HFFc6 (cell line): ENCODE measurements at regions not wholly inside any gene's neighbourhood (a gene's known extent, or its start where the extent isn't known, plus 50 kb on each side); places are given as distances from the start of the nearest gene placed in this dataset.
"Not testable (repeated sequence)": the region's sequence is repeated elsewhere in the genome, so short reads cannot be mapped to it uniquely, and the experiment has no call there.

ENCODE experiments used
- DNase-seq: peaks from one replicate; pipeline ENCODE4 v3.0.0-alpha.2; 2018
- H3K27ac Mint-ChIP-seq: 2 replicates; pipeline ENCODE4 v1.8.0; 2020; ENCODE audit warnings: mild to moderate bottlenecking, mixed read lengths
- H3K27me3 Mint-ChIP-seq: 2 replicates; pipeline ENCODE4 v1.8.0; 2021; ENCODE audit warnings: mild to moderate bottlenecking, moderate library complexity, mixed read lengths; ENCODE audit not compliant: insufficient read depth
- H3K36me3 Mint-ChIP-seq: 2 replicates; pipeline ENCODE4 v1.8.0; 2021; ENCODE audit warnings: low read depth, mixed read lengths
- H3K4me1 Mint-ChIP-seq: 2 replicates; pipeline ENCODE4 v1.8.0; 2020; ENCODE audit warnings: low read depth, mixed read lengths
- H3K4me3 Mint-ChIP-seq: 2 replicates; pipeline ENCODE4 v1.8.0; 2020; ENCODE audit warnings: mild to moderate bottlenecking, moderate library complexity, mixed read lengths
- H3K9me3 Mint-ChIP-seq: 2 replicates; pipeline ENCODE4 v1.8.0; 2020; ENCODE audit warnings: mild to moderate bottlenecking, mixed read lengths
- CTCF ChIP-seq: fragments of 200-600 bp; sonication (generic); IDR thresholded peaks from 2 replicates; pipeline ENCODE4 v1.5.0; 2021; ENCODE audit warnings: antibody characterized with exemption, mild to moderate bottlenecking

- not testable (repeated sequence) for H3K9me3 Mint-ChIP-seq, H3K27me3 Mint-ChIP-seq, H3K4me1 Mint-ChIP-seq, DNase-seq, H3K4me3 Mint-ChIP-seq, H3K27ac Mint-ChIP-seq, H3K36me3 Mint-ChIP-seq
Observed at GRCh38 chr16:88266935-88267551, 115.7 kb upstream of the ZNF469 start.

DNA sequence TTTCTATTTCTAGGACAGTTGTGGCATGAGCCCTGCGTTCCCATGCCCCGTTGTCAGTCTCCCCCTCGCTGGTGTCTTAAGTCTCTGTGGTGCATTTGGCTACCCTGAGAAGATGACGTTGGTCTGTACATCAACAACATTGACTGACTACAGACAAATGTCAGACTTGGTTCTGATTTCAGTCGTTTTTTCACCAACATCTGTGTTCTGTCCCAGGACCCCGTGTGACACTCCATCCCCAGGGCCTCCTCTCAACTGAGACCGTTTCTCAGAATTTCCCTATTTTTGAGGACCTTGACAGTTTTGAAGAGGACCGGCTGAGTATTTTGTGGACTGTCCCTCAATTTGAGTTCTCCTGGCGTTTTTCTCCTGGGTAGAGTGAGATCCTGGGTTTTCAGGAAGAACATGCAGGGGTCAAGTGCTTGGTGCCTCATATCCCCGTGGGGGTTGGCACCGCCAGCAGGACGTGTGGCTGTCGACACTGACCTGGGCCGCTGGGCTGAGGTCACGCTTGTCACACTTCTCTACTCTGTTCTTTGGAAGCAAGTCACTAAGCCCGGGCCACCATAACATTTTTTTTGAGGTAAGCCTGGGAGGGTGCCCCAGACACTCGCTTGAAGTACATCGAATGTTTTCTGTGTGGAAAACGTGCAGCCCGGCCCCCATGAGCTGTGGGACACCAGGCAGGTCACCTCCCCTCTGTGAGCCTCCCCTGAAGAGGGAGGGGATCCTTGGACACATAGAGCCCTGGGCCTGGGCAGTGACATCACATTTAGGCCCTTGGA, 114.4 kb upstream of the ZNF469 start:
- H3K4me1 Mint-ChIP-seq, DNase-seq, H3K4me3 Mint-ChIP-seq, H3K27ac Mint-ChIP-seq, H3K27me3 Mint-ChIP-seq, H3K36me3 Mint-ChIP-seq, H3K9me3 Mint-ChIP-seq: not testable (repeated sequence)

- DNase-seq: peak; percentile 13
- H3K36me3 Mint-ChIP-seq, H3K27me3 Mint-ChIP-seq, H3K27ac Mint-ChIP-seq, H3K9me3 Mint-ChIP-seq, H3K4me3 Mint-ChIP-seq: not testable (repeated sequence)
- peaks cover 15% of the 10 kb centered on the region for H3K4me1 Mint-ChIP-seq
Observed at GRCh38 chr16:88270171-88270790, 112.5 kb upstream of the ZNF469 start.

- H3K9me3 Mint-ChIP-seq, H3K4me3 Mint-ChIP-seq, H3K27me3 Mint-ChIP-seq, H3K36me3 Mint-ChIP-seq, H3K27ac Mint-ChIP-seq, DNase-seq: not testable (repeated sequence)
- peaks cover 15% of the 10 kb centered on the region for H3K4me1 Mint-ChIP-seq
Observed at GRCh38 chr16:88271296-88271695, 111.5 kb upstream of the ZNF469 start.

DNA sequence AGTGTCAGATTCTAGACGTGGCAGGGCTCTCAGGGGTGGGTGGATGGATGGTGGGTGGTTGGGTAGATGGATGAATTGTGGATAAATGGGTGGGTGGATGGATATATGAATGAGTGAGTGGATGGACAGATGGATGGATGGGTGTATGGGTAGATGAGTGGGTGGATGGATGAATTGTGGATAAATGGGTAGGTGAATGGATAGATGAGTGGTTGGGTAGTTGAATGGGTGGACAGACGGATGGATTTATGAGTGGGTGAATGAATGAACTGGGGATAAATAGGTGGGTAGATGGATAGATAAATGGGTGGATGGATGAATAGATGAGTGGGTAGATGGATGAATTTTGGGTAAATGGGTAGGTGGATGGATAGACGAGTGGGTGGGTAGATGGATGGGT, 111.0 kb upstream of the ZNF469 start:
- peaks cover 15% of the 10 kb centered on the region for H3K4me1 Mint-ChIP-seq
- not testable (repeated sequence) for H3K27me3 Mint-ChIP-seq, H3K27ac Mint-ChIP-seq, DNase-seq, H3K36me3 Mint-ChIP-seq, H3K4me3 Mint-ChIP-seq, H3K9me3 Mint-ChIP-seq

GRCh38 chr16:88272437-88272836, 110.3 kb upstream of the ZNF469 start:
- not testable (repeated sequence) for H3K9me3 Mint-ChIP-seq, H3K27ac Mint-ChIP-seq, H3K36me3 Mint-ChIP-seq, H3K4me3 Mint-ChIP-seq, H3K27me3 Mint-ChIP-seq, DNase-seq
- peaks cover 15% of the 10 kb centered on the region for H3K4me1 Mint-ChIP-seq

- peak; percentile 28 for DNase-seq
- Mint-ChIP-seq H3K27ac (peak overlapping the region; percentile 76), H3K4me3 (peak overlapping the region; percentile 58), H3K4me1 (peaks cover 15% of the 10 kb centered on the region)
- H3K36me3 Mint-ChIP-seq, H3K9me3 Mint-ChIP-seq, H3K27me3 Mint-ChIP-seq: not testable (repeated sequence)
Observed at GRCh38 chr16:88274126-88274750, 108.5 kb upstream of the ZNF469 start.

- H3K27ac Mint-ChIP-seq: peak overlapping the region; percentile 76
- peak overlapping the region; percentile 58 for H3K4me3 Mint-ChIP-seq
- peaks cover 8% of the 10 kb centered on the region; the same call in 1 of the 2 replicates for H3K9me3 Mint-ChIP-seq
- peaks cover 15% of the 10 kb centered on the region for H3K4me1 Mint-ChIP-seq
- H3K36me3 Mint-ChIP-seq: no peaks in the 10 kb centered on the region; the same call in 1 of the 2 replicates
- no peak for TF ChIP-seq CTCF
- no peak for DNase-seq
- H3K27me3 Mint-ChIP-seq: no peaks in the 10 kb centered on the region
Observed at GRCh38 chr16:88274847-88275246, 107.9 kb upstream of the ZNF469 start.

DNA sequence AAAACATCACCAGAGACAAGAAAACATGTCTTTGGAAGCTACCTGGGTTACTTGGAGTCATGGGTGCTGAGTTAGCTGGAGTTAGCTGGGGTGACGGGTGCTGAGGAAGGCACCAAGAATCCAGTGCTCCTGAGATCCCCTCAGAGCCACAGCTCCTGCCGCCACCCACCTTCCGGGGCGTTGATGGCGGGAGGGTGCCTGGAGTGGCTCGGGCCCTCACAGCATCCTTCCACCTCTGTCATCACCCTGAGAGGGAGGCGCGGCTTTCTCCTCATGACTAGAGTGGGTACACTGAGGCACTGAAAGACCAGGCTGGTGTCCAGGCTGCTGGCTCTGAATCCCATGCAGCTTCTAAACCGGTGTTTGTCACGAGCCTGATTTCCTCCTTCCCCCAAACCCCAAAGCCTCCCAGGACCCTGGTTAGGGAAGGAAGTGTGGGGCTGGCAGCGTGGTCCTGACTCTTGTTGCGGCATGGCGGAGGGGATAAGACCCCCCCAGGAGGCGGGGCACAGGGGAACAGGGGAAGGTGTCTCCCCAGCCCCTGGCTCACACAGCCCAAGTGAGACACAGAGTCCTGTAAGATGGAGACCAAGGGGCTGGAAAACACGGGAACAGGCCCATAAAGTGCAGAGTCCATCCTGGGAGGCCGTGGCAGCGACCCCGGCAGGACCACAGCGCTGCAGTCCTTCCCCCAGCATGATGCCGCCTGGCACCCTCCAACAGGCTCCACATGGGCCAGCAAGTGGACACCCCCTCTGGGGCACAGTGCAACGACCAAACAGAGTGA, 107.2 kb upstream of the ZNF469 start:
- not testable (repeated sequence) for H3K27ac Mint-ChIP-seq

GRCh38 chr16:88276123-88276588, 106.6 kb upstream of the ZNF469 start:
- not testable (repeated sequence) for H3K9me3 Mint-ChIP-seq, H3K27ac Mint-ChIP-seq, H3K4me3 Mint-ChIP-seq, H3K27me3 Mint-ChIP-seq, DNase-seq, H3K36me3 Mint-ChIP-seq
- peaks cover 15% of the 10 kb centered on the region for H3K4me1 Mint-ChIP-seq

More for the DNA sequence above, 107.2 kb upstream of the ZNF469 start:
- not testable (repeated sequence) for DNase-seq, H3K36me3 Mint-ChIP-seq, H3K27me3 Mint-ChIP-seq, H3K9me3 Mint-ChIP-seq
- H3K4me3 Mint-ChIP-seq: peak overlapping the region; percentile 58; the same call in 1 of the 2 replicates
- peaks cover 15% of the 10 kb centered on the region for H3K4me1 Mint-ChIP-seq
